Posterior cingulate gyrus (tissue), 11 donors: ENCODE measurements at regions not wholly inside any gene's neighbourhood (a gene's known extent, or its start where the extent isn't known, plus 50 kb on each side); places are given as distances from the start of the nearest gene placed in this dataset.
"Not testable (repeated sequence)": the region's sequence is repeated elsewhere in the genome, so short reads cannot be mapped to it uniquely, and the experiment has no call there.

Experiments
- DNase-seq, 10 donors: peaks; one replicate each; pipeline versions ENCODE4 v3.0.0 to v3.0.0-alpha.2; 2020 to 2021; ENCODE audit warnings: mixed read lengths in 3 of 10
- intact Hi-C: fragments of 100-400 bp; cut with DNase I; formaldehyde crosslinking; loops from one replicate; pipeline ENCODE4 v1.15.1; 2023

DNA sequence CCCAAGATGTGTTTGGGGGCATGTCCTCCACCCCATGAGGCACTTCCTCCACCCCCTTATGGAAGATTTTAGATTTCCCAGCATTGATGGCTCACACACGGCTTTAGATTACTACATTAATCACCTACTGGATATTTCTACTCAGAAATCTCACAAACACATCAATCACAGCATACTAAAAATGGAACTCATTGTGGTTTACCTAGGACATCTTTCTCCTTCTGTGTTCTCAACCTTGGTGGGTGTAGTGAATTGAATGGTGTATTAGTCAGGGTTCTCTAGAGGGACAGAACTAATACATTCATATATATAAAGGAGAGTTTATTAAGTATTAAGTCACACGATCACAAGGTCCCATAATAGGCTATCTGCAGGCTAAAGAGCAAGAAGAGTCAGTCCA, 82.1 kb upstream of the CYRIA start:
- intact Hi-C loops = no loop called here
- DNase-seq = no peak

DNA sequence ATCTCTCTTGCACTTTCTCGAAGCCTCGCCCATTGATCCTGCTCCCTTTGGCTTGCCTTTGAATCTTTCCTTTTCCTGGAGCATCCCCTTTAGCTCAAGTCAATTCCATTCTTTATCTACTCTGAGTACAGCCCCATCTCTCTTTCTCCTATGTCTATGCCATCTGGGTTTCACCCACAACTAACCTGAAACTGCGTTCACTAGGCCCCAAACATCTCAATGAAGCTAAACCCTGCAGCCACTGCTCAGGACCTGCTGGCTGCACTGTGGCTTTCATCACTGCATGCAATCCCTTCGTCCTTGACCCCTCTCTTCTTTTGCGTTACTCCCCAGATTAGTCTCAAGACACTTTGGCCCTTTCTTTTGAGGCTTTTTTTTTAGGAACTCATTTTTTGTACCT, 81.6 kb upstream of the CYRIA start:
- DNase-seq = no peak
- intact Hi-C loops = no loop called here

GRCh38 chr2:16746833-16747232, 81.2 kb upstream of the CYRIA start:
- no peak for DNase-seq

DNA sequence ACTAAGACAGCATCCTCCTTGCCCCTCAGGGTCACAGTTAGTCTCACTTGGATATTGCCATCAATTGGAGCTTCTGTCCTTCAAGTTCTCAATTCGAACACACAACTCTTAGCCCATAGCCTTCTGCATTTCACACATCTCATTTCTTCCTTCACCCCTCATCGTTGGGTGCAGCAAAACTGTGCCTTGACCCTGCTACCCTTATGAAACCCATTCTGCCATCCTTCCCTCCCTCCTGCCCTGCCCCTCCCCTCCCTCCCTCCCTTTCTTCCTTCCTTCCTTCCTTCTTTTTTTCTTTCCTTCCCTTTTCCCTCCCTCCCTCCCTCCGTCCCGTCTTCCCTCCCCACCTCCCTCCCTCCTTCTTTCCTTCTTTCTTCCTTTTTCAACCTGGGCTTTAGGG, 80.7 kb upstream of the CYRIA start:
- intact Hi-C loops = no loop called here

More at GRCh38 chr2:16746833-16747232, 81.2 kb upstream of the CYRIA start:
- intact Hi-C loops = no loop called here

GRCh38 chr2:16745466-16745865, 79.8 kb upstream of the CYRIA start:
- DNase-seq = peak in 1 of 10 donors; percentile 58
- intact Hi-C loops = no loop called here

More for the DNA sequence above, 80.7 kb upstream of the CYRIA start:
- DNase-seq = no peak

GRCh38 chr2:16744521-16744920, 78.9 kb upstream of the CYRIA start:
- no peak for DNase-seq
- intact Hi-C loops = no loop called here

GRCh38 chr2:16742026-16742425, 76.4 kb upstream of the CYRIA start:
- intact Hi-C loops = no loop called here
- no peak for DNase-seq

GRCh38 chr2:16741498-16741897, 75.9 kb upstream of the CYRIA start:
- DNase-seq = no peak
- intact Hi-C loops = no loop called here

DNA sequence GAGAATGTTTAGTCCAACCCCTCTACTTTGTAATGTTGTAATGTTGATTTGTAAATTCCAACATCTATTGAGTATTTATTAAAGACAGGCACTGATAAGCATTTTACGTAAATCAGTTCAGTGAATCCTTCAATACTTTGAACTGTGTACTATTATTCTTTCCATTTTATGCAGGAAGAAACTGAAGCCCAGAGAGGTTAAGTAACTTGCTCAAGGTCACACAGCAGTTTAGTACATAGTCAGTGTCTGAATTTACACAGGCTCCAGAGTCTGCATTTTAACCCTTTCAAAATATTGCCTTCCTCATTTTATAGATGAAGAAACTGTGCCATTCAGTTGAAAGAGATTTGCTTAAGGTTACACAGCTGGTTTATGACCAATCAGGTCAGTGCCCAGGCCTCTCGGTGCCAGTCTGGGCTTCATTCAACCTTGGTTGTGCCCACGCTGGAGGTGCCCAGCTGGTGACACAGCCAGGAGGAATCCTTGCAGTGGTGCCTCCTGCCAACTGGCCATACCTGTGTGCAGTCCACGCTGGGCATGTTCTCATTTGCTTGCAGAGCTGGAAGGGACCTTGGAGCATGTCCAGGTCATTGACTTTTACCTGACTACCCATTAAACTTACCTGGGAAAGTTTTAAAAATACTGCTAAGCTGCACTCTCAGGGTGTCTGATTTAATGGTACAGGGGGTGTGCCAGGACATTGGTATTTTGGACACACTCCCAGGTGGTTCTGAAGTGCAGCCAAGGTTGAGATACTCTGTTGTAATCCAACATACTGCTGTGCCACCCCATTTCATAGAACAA, 74.3 kb upstream of the CYRIA start:
- intact Hi-C loops = no loop called here
- DNase-seq = no peak

GRCh38 chr2:16738361-16739225, 73.0 kb upstream of the CYRIA start:
- intact Hi-C loops = no loop called here
- DNase-seq = no peak

- DNase-seq = no peak
- intact Hi-C loops = no loop called here
Measured at GRCh38 chr2:16737812-16738211, 72.2 kb upstream of the CYRIA start.

GRCh38 chr2:16736633-16737032, 71.0 kb upstream of the CYRIA start:
- DNase-seq = no peak
- intact Hi-C loops = no loop called here

DNA sequence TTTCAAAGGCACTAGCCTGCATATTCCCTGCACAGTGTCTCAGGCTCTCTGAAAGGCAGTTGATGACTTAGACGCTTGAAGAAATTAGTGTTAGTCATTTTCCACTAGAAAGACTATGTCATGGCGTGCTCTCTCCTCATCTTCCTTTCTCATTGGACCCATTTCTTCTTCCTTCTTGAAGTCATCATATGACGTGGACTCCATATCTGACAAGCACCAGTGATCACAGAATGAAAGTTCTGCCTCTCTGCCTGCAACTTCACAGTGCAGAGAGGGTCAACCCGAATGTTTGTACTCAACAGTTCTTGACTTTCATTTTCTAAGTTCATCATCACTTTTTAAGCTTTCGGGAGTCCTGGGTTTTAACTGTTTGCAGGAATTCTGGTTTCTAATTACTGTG, 63.7 kb upstream of the CYRIA start:
- intact Hi-C loops = no loop called here
- DNase-seq = no peak

- intact Hi-C loops = no loop called here
- no peak for DNase-seq
Measured at GRCh38 chr2:16728351-16729136, 62.9 kb upstream of the CYRIA start.

- intact Hi-C loops = loop anchor here (2.0 kb wide), 1 partner anchor 115 kb away; no protein-coding TSS in a partner anchor
- DNase-seq = not testable (repeated sequence)
Measured at GRCh38 chr2:16727849-16728248, 62.2 kb upstream of the CYRIA start.

DNA sequence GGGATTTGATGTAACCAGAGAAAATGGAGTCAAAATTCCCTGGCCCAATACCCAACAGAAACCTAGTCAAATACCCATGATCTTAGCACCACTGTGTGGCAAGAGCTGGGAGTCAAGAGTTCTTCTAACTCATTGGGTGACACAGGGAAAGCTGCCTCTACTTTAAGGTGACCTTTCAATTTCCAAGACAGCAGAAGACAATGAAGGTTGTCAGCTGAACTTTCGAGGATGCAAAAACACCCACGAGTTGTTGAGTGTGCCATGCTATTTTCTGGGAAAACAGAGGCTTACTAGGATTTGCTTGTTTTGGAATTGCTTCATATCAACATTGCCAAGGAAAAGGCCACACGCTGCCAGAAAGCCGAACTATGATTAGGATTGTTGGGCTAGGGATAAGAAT, 61.6 kb upstream of the CYRIA start:
- intact Hi-C loops = loop anchor here (2.0 kb wide), 1 partner anchor 114 kb away; no protein-coding TSS in a partner anchor

GRCh38 chr2:16726577-16726976, 60.9 kb upstream of the CYRIA start:
- no peak for DNase-seq
- intact Hi-C loops = loop anchor here (2.0 kb wide), 1 partner anchor 114 kb away; no protein-coding TSS in a partner anchor

More for the DNA sequence above, 61.6 kb upstream of the CYRIA start:
- DNase-seq = peak in 2 of 10 donors; percentile 22 to 37

DNA sequence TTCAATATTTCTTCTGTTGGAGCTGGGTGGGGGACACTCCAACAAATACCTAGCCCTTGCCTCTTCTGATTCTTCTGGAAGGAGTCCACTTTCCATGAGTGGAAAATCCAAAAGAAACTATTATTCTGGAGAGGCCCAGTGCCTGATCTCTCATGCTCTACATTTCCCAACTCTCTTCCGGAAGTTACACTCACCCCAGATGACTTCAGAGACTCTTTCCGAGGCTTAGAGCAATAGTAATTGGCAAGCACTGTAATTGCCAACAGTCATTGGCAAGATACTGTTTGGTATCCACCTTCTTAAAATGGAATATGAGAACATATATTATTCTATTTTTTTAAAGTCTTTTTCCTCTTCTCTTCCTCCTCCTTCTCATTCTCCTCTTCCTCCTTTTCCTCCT, 60.5 kb upstream of the CYRIA start:
- intact Hi-C loops = loop anchor here (2.0 kb wide), 1 partner anchor 113 kb away; no protein-coding TSS in a partner anchor
- no peak for DNase-seq

- intact Hi-C loops = no loop called here
- DNase-seq = no peak
Measured at GRCh38 chr2:16725549-16725948, 59.9 kb upstream of the CYRIA start.

GRCh38 chr2:16722677-16723076, 57.0 kb upstream of the CYRIA start:
- intact Hi-C loops = no loop called here

GRCh38 chr2:16722126-16722525, 56.5 kb upstream of the CYRIA start:
- intact Hi-C loops = no loop called here
- DNase-seq = no peak

More at GRCh38 chr2:16722677-16723076, 57.0 kb upstream of the CYRIA start:
- DNase-seq = peak in 1 of 10 donors; percentile 81
